HG02763 (cell line): ENCODE measurements at regions not wholly inside any gene's neighbourhood (a gene's known extent, or its start where the extent isn't known, plus 50 kb on each side); places are given as distances from the start of the nearest gene placed in this dataset.

ENCODE experiments used
- ATAC-seq: cut with Tn5 transposase; IDR thresholded peaks from one replicate; pipeline ENCODE4 v1.9.1; 2021; ENCODE audit warnings: mild to moderate bottlenecking, moderate library complexity; ENCODE audit not compliant: unreplicated experiment

DNA sequence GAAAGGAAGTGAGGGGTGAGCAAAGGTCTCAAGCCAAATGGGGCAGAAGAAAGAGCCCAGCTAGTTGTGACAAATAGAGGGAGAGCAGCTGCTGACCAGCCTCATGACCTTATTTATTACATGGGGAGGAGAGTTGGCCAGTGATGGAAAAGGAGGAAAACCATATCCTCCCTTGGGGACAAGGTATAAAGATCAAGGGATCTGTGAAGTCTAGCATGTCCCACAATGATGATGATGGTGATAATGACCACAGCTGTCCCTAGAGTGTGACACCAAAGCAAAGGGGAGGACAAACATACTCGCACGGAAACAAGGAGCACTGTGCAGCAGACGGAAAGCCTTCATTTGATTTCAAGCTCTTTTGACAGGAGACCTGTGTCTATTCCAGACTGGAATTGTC is 190.4 kb upstream of the MCHR2 start:
- ATAC-seq = no peak

DNA sequence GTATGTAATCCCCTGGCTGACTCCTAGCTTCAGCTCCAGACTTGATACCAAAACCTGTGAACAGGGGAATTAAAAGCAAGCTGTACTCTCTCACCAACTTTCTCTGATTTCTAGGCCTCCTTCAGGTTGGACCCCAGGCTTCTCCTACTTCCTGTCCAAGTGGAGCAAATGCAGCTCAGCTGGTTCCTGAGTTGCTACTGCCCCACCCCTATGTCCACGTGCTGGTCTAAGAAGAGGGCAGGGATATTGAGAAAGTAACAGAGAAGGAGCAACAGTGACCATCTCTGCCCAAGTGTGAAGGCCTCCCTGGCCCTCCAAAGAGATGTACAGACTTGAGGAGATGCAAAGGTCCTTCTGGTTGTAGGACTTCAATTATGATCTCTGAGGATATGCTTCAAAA is 188.3 kb upstream of the MCHR2 start:
- no peak for ATAC-seq

DNA sequence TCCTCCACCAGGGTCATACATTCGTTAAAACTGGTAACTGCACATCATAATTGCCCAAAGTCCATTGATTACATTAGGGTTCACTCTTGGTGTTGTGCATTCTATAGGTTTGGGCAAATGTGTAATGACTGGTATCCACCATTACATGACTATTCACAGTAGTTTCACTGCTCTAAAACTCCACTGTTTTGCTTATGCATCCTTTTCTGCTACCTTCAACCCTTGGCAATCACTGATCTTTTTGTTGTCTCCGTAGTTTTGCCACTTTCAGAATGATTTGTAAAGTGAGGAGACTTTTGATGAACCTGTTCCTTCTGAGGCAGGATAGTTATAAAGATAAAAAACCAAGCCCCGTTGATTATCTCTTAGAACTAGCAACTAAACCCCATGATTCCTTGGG is 187.3 kb upstream of the MCHR2 start:
- no peak for ATAC-seq

DNA sequence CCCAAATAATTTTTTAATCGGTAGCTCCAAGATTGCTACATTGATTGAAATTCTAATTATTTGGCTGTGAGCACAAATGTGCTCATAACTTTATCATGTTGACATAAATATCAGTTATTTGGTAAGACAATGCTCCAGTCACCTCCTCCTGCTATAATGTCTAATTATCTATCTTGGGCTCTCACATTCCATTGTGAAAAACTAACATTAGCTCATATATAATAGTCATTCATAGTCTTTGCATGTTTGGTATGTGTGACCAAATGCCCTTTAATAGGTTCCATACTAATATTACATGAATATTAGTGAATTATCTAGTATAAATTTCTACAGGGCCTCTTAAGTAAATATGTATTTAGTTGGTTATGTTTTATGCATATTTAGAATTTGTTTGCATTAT is 185.6 kb upstream of the MCHR2 start:
- ATAC-seq = no peak

DNA sequence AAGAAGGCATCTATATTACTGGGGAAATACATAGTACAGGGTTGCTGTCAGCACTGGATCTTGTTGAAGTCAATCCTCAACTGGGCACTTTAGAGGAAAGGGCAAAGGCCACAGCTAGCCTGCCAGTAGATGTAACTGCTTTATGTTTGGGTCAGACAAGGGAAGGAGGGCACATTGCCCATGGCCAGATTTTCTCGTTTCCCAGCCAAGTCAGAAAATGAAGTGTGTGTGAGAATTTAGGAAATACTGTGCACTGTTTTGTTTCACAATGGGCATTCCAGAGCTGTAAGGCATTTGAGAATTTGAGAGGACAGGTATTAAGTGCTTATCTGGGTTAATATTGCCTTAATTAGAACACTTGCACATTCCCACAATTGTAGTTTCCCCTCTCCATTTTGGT is 183.9 kb upstream of the MCHR2 start:
- no peak for ATAC-seq

DNA sequence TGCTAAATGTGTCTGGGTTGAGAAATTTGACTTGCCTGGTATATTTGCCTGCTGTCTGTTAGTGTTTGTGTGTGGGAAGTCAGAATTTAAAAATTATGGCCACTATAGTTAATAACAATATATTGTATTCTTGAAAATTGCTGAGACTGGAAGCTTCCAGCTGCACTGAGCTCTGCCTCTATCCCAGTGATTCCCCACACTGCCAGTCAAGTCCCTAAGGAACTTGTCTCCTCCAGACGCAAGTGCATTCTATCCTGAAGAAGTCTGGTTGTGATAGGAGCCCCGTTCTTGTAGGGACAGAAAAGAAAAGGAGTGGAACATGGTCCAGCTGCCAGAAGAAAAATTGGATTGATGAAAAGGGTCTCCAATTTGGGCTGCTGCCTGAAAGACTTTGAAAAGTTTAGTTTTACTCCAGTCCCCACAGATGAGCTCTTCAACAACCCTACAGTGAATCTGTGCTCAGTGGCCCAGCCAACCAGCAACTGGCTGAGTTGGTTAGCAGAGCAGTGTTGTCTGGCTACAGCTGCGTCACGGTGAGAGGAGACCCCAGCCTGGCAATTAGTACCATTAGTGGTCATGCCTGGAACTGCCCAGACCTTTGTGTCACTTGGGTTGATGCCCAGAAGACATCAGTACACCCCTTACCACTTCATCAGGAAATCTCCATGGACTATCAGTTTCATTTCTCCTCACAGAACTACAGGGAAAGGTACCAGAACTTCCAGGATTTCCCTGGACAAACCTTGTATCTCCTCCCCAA is 183.1 kb upstream of the MCHR2 start:
- ATAC-seq = no peak

DNA sequence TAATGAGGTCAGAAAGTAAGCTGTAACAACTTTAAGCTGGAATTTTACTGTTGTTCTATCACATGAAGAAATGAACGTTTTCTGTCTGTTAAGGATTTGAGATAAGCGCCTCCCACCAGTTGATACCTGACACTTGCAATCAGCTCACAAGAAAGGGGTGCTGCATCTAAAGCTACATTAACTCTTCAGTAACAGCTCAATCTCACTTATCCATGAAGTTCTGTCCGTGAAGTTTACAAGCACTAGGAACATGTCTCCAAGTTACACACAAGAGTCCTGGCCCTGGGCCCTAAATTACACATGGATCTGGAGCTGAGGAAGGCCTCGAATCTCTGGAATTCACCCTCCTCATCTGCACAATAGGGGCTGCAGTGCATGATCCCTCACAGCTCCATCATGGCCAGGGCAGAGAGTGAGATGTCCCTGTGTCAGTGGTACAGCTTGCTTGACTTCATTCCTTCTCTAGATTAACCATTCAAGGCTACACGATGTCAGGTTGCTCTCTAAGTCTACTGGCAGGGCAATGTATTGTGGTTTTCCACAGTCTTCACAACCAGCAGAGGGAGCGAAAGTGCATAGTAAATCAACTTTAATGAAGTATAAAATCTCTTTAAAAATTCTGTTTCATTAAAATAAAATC is 182.4 kb upstream of the MCHR2 start:
- no peak for ATAC-seq

DNA sequence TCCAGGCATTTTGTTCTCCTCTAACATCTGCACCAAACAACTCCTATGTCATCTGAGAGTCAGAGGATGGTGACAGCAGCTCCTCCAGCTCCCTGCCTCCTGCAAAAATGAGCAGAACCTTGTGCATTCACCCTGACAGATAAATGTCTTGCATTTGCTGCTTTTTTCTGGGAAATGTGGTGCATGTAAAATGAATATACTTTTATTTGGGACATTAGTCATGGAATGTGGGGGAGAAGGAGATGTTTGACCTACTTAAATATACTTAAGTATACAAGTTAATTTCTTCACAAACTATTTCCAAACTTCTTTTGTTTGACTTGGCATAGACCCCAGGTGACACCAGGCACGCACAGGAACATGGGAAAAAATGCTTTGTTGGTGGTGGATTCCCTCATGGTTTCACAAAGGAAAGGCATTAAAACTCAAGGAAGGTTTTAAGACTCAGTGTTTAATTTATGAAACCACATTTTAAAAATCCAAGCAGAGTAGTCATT is 181.8 kb upstream of the MCHR2 start:
- no peak for ATAC-seq

DNA sequence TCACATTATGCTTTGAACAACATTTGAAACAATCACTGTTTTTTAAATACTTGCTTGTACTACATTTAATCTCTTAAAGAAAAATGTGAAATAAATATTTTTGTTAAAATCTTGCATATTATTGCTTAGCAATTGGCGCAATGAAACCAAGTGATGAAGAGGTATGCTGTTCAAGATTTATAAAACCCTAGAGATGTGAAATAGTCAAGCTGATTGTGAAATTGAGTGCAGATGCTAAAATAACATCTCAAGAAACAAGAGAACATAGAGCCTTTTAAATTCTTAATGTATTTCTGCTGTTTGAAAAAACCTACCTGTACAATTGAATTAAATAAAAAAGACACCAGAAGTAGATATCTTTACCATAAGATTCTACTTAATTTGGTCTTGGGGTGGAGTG is 179.2 kb upstream of the MCHR2 start:
- no peak for ATAC-seq

DNA sequence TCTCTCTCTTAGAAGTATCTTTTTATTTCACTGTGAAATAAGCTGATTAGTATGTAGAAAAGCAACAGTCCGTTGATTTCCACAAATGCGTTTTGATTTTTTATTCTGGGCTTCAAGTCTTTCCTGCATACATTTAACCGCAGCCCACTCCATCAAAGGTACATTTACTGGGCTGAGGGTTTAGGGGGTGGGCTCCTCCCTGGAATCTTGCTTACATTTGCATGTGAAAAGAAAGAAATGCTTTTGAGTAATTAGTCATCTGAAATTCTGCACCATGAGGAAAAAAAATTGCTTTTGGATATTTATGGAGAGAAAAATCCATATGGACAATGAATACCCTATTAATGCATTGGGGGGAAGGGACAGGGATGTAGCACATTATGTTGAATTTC is 178.3 kb upstream of the MCHR2 start:
- ATAC-seq = no peak

DNA sequence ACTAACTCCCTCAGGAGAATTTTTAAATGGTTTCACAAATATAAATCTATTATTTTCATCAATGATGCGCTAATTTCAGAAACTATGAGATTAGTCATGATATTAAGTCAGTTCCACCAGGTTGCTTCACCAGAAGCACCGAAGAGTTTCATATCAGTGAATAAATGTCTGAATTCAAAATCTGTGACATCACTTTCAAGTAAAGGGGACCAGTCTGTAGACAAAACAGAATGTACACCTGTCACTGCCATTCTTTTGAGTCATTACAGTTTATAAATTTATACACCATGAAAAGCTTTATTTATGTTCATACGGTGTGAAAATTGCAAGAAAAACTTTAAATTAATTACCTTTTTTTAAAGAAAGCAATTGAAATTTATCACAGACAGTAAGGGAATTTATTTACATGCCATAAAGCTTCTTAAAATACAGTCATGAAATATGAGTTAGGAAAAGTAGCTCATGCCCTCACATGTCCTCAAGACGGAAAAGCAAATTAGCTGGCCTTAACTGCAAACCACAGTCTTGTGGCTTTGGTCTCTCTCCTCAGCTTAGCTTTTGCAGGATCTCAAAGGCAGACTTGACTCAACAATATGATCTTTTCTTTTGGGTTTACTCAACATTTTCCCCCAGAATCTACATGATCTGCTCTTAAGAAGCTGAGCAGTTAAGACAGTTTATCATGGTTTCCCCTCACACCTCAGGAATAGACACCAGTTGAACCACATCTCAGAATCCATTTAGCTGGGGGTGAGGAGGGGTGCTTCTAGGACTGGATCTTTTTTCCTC is 177.7 kb upstream of the MCHR2 start:
- ATAC-seq = peak; percentile 89

DNA sequence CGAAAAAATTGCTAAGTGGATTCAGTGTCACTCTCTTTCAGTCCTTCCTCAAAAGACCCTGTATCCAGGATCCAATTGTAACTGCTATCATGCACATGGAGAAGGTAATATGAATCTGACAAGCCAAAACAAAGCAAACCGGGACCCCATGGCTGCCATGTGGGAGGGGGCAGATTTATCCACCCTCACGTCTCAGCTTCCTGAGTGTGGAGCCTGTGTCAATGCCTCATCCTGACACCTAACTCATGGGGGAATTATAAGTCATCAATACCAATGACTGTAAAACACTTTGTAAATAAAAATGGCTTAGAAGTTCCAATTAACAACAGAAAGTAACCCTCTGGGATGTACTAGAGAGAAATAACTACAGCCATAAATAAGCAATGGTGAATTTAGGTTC is 174.1 kb upstream of the MCHR2 start:
- no peak for ATAC-seq

DNA sequence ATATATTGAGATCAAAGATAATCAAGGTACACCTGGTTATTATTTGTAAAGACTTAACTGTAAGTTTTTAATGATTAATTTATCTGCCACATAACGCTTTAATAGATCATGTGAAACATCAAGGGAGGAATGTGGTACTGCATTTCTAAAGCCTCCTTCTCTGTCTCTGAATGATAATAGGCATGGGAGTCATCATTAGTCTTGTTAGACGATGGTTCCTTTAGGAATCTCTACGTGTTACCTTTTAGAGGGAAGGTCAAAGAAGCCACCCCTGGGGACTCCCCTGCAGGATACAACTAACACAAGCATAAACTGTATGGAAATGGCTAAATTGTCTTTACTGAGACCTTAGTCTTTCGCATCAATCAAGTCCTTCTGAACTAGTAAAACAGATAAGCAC is 173.6 kb upstream of the MCHR2 start:
- no peak for ATAC-seq

DNA sequence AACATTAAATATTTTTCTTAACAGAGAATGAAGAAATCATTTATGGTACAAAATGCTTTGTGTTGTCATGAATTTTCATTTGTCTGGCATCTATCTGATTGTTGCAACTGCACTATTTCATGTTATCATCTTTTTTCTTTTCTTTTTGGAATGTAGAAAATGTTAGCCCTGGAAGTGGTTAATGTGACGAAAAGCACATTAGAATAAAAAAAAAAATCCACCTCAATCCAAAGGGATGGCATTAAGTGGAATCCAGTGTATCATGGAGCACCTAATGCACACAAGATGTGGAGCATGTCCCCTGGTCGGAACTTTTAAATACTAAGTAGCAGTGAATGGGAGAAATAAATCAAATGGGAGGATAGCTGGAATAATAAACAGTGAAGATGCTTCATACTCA is 172.9 kb upstream of the MCHR2 start:
- ATAC-seq = no peak

DNA sequence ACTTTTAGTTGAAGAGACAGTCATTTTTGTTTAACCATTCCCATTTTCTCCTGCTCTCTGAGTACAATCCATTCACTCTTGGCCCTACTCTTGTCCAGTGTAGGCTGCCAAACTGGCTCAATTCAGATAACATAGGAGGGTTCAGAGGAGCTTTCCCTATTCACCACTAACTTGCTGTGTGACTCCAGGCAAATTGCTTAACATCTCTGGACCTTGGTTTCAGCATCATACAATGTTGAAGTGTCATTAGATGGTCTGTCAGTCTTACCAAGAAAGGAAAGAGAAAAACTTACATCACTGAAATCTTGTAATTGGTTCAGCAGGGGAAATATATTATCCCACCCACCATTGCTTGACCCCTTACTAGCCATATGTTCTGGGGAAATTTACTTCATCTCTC is 171.4 kb upstream of the MCHR2 start:
- no peak for ATAC-seq

DNA sequence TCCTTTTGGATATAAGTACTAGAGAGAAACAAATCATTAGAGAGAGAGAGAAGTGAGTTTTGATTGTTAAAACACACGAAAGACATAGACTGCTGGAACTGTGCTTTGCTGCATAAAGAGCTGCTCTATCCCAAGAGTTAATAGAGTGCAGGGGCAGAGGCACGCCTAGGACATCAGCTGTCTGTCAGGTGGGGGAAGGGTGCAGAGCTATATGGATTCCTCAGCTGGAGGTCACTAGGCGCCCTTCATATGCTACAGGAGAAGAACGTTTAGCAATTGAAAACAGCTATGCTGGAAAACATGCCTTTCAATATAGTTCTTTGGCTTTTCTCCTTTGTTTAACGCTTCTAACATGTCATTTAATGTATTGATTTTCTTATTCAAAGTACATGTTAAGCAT is 169.0 kb upstream of the MCHR2 start:
- ATAC-seq = no peak

DNA sequence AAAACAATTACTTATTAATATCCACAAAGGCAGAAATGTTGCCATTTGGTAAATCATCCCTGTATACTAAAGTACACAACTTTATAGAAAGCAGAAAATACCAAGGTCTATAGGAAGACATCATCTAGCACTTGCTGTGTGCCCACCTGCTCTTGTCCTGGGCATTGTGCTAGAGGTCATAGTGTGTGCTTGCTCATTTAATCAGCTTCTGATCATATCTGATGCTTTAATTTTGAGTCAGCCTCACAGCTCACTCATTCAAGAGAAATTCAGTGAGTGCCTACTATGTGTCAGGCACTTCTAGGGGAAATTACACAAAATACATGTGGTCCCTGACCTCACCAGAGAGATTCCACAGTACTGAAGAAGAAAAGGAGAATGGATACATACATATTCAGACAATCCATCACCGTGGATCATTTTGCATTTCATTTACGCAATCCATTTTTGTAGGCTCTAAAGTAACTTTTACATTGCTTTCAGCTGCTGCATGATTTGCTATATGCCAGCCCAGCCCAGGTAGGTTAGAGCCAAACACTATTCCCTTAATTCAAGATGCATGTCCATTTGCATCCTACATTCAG is 167.9 kb upstream of the MCHR2 start:
- ATAC-seq = no peak

DNA sequence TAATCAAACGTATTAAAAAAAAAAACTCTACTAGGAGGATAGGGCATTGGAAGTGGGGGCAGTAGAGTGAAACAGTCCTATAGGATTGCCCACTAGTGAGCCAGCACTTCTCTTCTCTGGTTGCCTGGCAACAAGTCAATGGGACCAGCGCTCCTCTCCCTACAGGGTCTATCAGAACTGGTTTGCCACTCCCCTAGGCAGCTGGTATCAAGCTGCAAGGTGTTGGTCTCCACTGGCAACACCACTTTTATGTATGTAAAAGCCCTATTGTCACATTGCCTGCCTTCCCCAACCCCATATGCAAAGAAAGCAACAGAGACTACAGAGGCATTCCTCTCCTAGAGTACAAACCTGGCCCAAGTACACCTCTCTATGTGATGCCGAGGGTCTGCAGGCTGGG is 166.9 kb upstream of the MCHR2 start:
- ATAC-seq = no peak

DNA sequence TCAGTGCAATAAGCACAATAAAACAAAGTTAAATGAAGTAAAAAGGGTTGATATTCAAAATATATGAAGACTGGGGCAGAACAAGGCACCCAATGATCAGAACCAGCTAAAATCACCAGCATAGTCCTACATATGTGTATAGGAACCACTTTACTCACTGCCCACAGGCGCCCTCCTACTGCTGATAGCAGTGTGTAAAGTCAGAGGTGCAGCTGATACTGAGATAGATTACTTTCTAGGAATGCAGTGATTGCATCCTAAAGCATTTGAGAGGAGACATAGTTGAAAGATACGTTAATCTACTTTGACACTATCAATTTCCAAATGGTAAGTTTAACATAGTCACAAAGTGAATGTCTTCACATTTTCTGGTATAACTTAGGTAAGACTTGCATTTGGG is 161.1 kb upstream of the MCHR2 start:
- ATAC-seq = no peak

DNA sequence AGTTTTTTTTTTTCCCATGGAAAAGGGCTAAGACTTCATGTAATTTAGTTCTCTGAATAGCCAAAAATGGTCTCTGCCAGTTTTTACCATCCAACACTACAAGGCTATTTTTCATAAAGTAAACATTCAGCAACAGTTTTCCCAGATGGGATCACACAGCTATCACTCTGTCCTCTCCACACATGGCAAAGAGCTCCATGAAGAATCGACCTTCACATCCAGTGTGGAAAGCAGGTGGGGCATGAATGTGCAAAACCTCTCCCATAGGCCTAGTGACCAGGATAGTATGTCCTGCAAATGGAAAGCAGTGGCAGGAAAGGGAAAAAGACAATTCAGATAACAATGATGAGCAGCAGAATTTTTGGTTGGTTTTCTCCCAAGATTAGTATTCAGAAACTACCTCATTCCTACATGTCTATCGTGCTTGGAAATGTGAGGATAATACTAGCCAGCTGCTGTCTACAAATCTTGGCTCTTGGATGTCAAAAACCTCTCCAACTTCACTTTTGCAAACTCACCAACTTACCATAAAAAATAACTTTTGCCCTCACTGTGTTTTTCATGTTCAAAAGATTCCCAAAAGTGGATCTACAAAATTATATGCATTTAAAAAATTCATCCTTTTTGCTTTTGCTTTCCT is 159.7 kb upstream of the MCHR2 start:
- ATAC-seq = no peak

DNA sequence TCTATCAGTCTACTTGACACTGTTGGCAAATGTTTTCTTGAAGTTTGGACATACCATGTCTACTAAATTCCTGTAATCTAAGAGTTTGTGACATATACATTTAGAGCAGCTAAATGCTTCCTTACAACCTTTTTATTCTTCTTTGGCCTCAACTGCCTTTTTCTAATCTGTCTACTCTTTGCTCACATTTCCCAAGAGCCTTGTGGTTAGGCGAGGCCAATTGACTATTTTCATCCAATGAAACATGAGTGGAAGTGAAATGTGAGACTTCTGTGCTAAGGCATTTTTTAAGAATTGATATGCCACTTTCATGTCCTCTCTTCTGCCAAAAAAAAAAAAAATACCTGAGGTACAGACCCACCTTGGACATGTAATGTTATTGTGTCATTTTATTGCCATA is 158.2 kb upstream of the MCHR2 start:
- ATAC-seq = no peak
